HepG2 (cell line): ENCODE measurements at regions not wholly inside any gene's neighbourhood (a gene's known extent, or its start where the extent isn't known, plus 50 kb on each side); places are given as distances from the start of the nearest gene placed in this dataset.

Experiments
- ATAC-seq: fragments of 200-7000 bp; cut with Tn5 transposase; 3 replicates; pipeline ENCODE4 v1.9.1; 2020; ENCODE audit warnings: mild to moderate bottlenecking, moderate library complexity
- BruUV-seq: library from RNA; stranded (reverse); fragments of 400-500 nt; replicated peaks from 2 replicates; lab custom pipeline; 2021; lab: Mats Ljungman, UMichigan
- CTCF ChIA-PET: fragments of 300-600 bp; formaldehyde crosslinking; extraction: SDS; loops from one replicate; lab custom pipeline; 2021; ENCODE audit warnings: low total read pairs, inconsistent platforms, low intra/inter-chr PET ratio; lab: Yijun Ruan, JAX
- POLR2A ChIA-PET: fragments of 350-600 bp; sonication (Branson Sonifier 250); formaldehyde crosslinking; loops from one replicate; lab custom pipeline; 2020; ENCODE audit warnings: antibody characterized with exemption, inconsistent platforms; lab: Yijun Ruan, JAX
- DNase-seq: peaks from one replicate; pipeline ENCODE4 v3.0.0-alpha.2; 2015; ENCODE audit warnings: low spot score
- FAIRE-seq: peaks from 3 replicates; lab custom pipeline; 2011; peaks lifted over from hg19 to GRCh38; lab: Jason Lieb, UNC
- H2AFZ ChIP-seq: one replicate; pipeline ENCODE4 v1.6.1; 2011; ENCODE audit warnings: low read length, inconsistent platforms
- H3K27ac ChIP-seq: fragments of 300-600 bp; 3 replicates; pipeline ENCODE4 v1.8.0; 2011; ENCODE audit warnings: mixed run types, mild to moderate bottlenecking, mixed read lengths, low read length, inconsistent platforms; ENCODE audit not compliant: insufficient read depth; ENCODE audit errors: extremely low read length
- H3K27me3 ChIP-seq, 2 experiments: fragments of 200-600 bp in 1 of 2; 2 replicates in 1 of 2; 3 replicates in 1 of 2; pipeline versions ENCODE4 v1.6.0 to v1.8.0; 2011; ENCODE audit warnings: low read length in 2 of 2, mild to moderate bottlenecking in 2 of 2, moderate library complexity in 2 of 2, inconsistent platforms in 1 of 2; ENCODE audit not compliant: insufficient read depth in 2 of 2, control insufficient read depth in 1 of 2
- H3K36me3 ChIP-seq, 2 experiments: fragments of 200-600 bp in 1 of 2; replicated peaks in 1 of 2; 2 replicates in 1 of 2; 3 replicates in 1 of 2; pipeline versions ENCODE4 v1.5.1 to v1.8.0; 2011; ENCODE audit warnings: low read length in 2 of 2, inconsistent platforms in 1 of 2; ENCODE audit not compliant: insufficient read depth in 2 of 2, control insufficient read depth in 1 of 2
- H3K4me1 ChIP-seq: 2 replicates; pipeline ENCODE4 v1.5.1; 2012; ENCODE audit warnings: low read length, inconsistent platforms; ENCODE audit not compliant: insufficient read depth
- H3K4me2 ChIP-seq: 2 replicates; pipeline ENCODE4 v1.6.0; 2011; ENCODE audit warnings: low read depth, low read length, inconsistent platforms
- H3K4me3 ChIP-seq, 3 experiments: fragments of 200-600 bp in 1 of 3; sonication (generic), shearing (Covaris generic) in 1 of 3; replicated peaks in 1 of 3; 2 replicates each; pipeline ENCODE4 v1.5.1; 2011 to 2016; ENCODE audit warnings: low read length in 3 of 3, inconsistent platforms in 2 of 3, low read depth in 2 of 3, mild to moderate bottlenecking in 2 of 3, control low read depth in 1 of 3, mixed read lengths in 1 of 3; ENCODE audit not compliant: insufficient read depth in 1 of 3
- H3K79me2 ChIP-seq: one replicate; pipeline ENCODE4 v1.6.1; 2011; ENCODE audit warnings: low read length, inconsistent platforms; ENCODE audit not compliant: insufficient read depth
- H3K9ac ChIP-seq: 2 replicates; pipeline ENCODE4 v1.6.0; 2011; ENCODE audit warnings: mild to moderate bottlenecking, low read depth, low read length, inconsistent platforms; ENCODE audit not compliant: insufficient read depth
- H3K9me3 ChIP-seq: 2 replicates; pipeline ENCODE4 v1.5.1; 2012; ENCODE audit warnings: mild to moderate bottlenecking, low read length
- H4K20me1 ChIP-seq: 2 replicates; pipeline ENCODE4 v1.6.0; 2011; ENCODE audit warnings: inconsistent platforms, mild to moderate bottlenecking, low read length, moderate library complexity; ENCODE audit not compliant: insufficient read depth
- FOXA1 ChIP-seq, 2 experiments: fragments of 450-650 bp in 1 of 2; sonication (generic) in 1 of 2; formaldehyde crosslinking in 1 of 2; IDR thresholded peaks; 2 replicates each; pipeline versions ENCODE4 v1.4.0 to v1.6.1; 2016 to 2020; ENCODE audit warnings: missing genetic modification reagents in 1 of 2
- HNRNPLL ChIP-seq: fragments of 200-400 bp; formaldehyde crosslinking; IDR thresholded peaks from 2 replicates; pipeline ENCODE4 v1.6.1; 2017; ENCODE audit warnings: mild to moderate bottlenecking, low read depth, low read length; ENCODE audit not compliant: poor library complexity, severe bottlenecking
- PBX3 ChIP-seq: sonication (generic); formaldehyde crosslinking; IDR thresholded peaks from 2 replicates; pipeline ENCODE4 v1.8.1; 2023; ENCODE audit warnings: missing genetic modification reagents, inconsistent platforms, borderline replicate concordance
- RFXAP ChIP-seq: sonication (generic); formaldehyde crosslinking; IDR thresholded peaks from 2 replicates; pipeline ENCODE4 v1.4.0; 2020; ENCODE audit warnings: missing genetic modification reagents, borderline replicate concordance
- SRSF1 ChIP-seq: fragments of 200-400 bp; formaldehyde crosslinking; optimal IDR thresholded peaks from 2 replicates; pipeline ENCODE3; 2017; ENCODE audit warnings: mild to moderate bottlenecking, low read depth, low read length, moderate library complexity
- YEATS2 ChIP-seq: sonication (generic); formaldehyde crosslinking; IDR thresholded peaks from 2 replicates; pipeline ENCODE4 v1.4.0; 2020; ENCODE audit warnings: missing genetic modification reagents, borderline replicate concordance
- ZNF121 ChIP-seq: sonication (generic); formaldehyde crosslinking; IDR thresholded peaks from 2 replicates; pipeline ENCODE4 v1.5.0; 2020; ENCODE audit warnings: mild to moderate bottlenecking, missing genetic modification reagents
- ZNF18 ChIP-seq: sonication (generic); formaldehyde crosslinking; IDR thresholded peaks from 2 replicates; pipeline ENCODE4 v1.8.0; 2022; ENCODE audit warnings: mild to moderate bottlenecking, missing genetic modification reagents; ENCODE audit not compliant: insufficient replicate concordance
- ZNF280D ChIP-seq: sonication (generic); formaldehyde crosslinking; IDR thresholded peaks from 2 replicates; pipeline ENCODE4 v1.5.1; 2020; ENCODE audit warnings: mild to moderate bottlenecking, missing genetic modification reagents
- ZNF282 ChIP-seq: fragments of 450-650 bp; IDR thresholded peaks from 2 replicates; pipeline ENCODE4 v1.6.1; 2018; ENCODE audit not compliant: partially characterized antibody
- ZNF468 ChIP-seq: sonication (generic); formaldehyde crosslinking; IDR thresholded peaks from 2 replicates; pipeline ENCODE4 v1.8.0; 2022; ENCODE audit warnings: mild to moderate bottlenecking, moderate library complexity, missing genetic modification reagents
- ZNF574 ChIP-seq: sonication (generic); formaldehyde crosslinking; IDR thresholded peaks from 2 replicates; pipeline ENCODE4 v1.4.0; 2020; ENCODE audit warnings: missing genetic modification reagents
- ZNF7 ChIP-seq: IDR thresholded peaks from 2 replicates; pipeline ENCODE4 v1.6.1; 2016; ENCODE audit warnings: missing biosample characterization, missing genetic modification reagents
- ZNF724P ChIP-seq: sonication (generic); formaldehyde crosslinking; IDR thresholded peaks from 2 replicates; pipeline ENCODE4 v1.8.0; 2022; ENCODE audit warnings: missing genetic modification reagents, borderline replicate concordance
- ZNF891 ChIP-seq: sonication (generic); formaldehyde crosslinking; IDR thresholded peaks from 2 replicates; pipeline ENCODE4 v1.5.0; 2020; ENCODE audit warnings: mild to moderate bottlenecking, missing genetic modification reagents
- WGBS: methylation state at CpG from one replicate; pipeline ENCODE4 v1.1.6; 2017; ENCODE audit warnings: low lambda C conversion rate; 5-methylcytosine and 5-hydroxymethylcytosine counted together
- in situ Hi-C: cut with HindIII; loops from 2 replicates; pipeline ENCODE4 v1.10.0; 2017; ENCODE audit warnings: low pct_unique_long_range_greater_than_20kb; ENCODE audit not compliant: extremely low pct_ligation_motif_present
- intact Hi-C: fragments of 100-400 bp; cut with micrococcal nuclease; formaldehyde crosslinking; loops from one replicate; pipeline ENCODE4 v1.10.0; 2022; ENCODE audit not compliant: unreplicated experiment

- ATAC-seq (peak; percentile 85), DNase-seq (no peak), FAIRE-seq (no peak)
- no peaks in the 10 kb centered on the region for H4K20me1 ChIP-seq
- no peaks in the 10 kb centered on the region for H3K79me2 ChIP-seq
- in situ Hi-C loops: no loop called here
- no peaks in the 10 kb centered on the region for H3K9me3 ChIP-seq
- no peak overlapping the region for H3K27ac ChIP-seq
- no peak overlapping the region for H3K9ac ChIP-seq
- POLR2A ChIA-PET: no interaction called here
- WGBS: 1% methylated on average over 31 of the region's 89 CpGs
- no peaks in the 10 kb centered on the region for H3K36me3 ChIP-seq
- intact Hi-C loops: no loop called here
- peak overlapping the region; percentile 84 for H3K4me2 ChIP-seq
- H3K4me3 ChIP-seq: peak overlapping the region; percentile 49 to 78 (median 51)
- no peak overlapping the region for H2AFZ ChIP-seq
- peaks cover 12% of the 10 kb centered on the region for H3K4me1 ChIP-seq
- CTCF ChIA-PET: no interaction called here
- no TSS peak for BruUV-seq
- H3K27me3 ChIP-seq: peaks cover 20 to 68% of the 10 kb centered on the region in 2 experiments
- TF ChIP-seq ZNF121 (CRISPR knock-in tag) (peak; percentile 12; the same call in 1 of the 2 replicates), SRSF1 (peak; percentile 7), PBX3 (CRISPR knock-in tag) (no peak), FOXA1 (IDR thresholded peaks at IDR 0.05) (no peak), FOXA1 (CRISPR knock-in tag; IDR thresholded peaks at IDR 0.05) (no peak), HNRNPLL (peak; percentile 52), ZNF468 (0 out of 2 replicates have a peak, but pooled peaks have one; percentile 67), ZNF724P (CRISPR knock-in tag) (0 out of 2 replicates have a peak, but pooled peaks have one; percentile 25), YEATS2 (CRISPR knock-in tag) (no peak), RFXAP (CRISPR knock-in tag) (no peak), ZNF891 (CRISPR knock-in tag) (no peak), ZNF574 (CRISPR knock-in tag) (no peak), ZNF7 (CRISPR knock-in tag) (no peak), ZNF280D (CRISPR knock-in tag) (no peak), ZNF282 (no peak), ZNF18 (no peak)
Observed at GRCh38 chr20:36092398-36093024, 62.0 kb upstream of the EPB41L1 start.
